ENCODE measurements at regions not wholly inside any gene's neighbourhood (a gene's known extent, or its start where the extent isn't known, plus 50 kb on each side); places are given as distances from the start of the nearest gene placed in this dataset.
A peak's percentile ranks its signal among the peaks of the same experiment; 100 is the strongest.

GRCh38 chr18:43825768-43826167 is 548.5 kb upstream of the SYT4 start:
- no peak for ATAC-seq
- H3K4me3 ChIP-seq, result no peak overlapping the region
- H3K36me3 ChIP-seq (ENCODE audit: low read depth), result no peaks in the 10 kb centered on the region
- DNase-seq, result no peak
- H3K9me3 ChIP-seq, result no peaks in the 10 kb centered on the region
- no peak for TF ChIP-seq CTCF (IDR thresholded peaks at IDR 0.05)
- intact Hi-C loops (cut with DNase I, micrococcal nuclease), result no loop called here
- H3K4me1 ChIP-seq (ENCODE audit: low read depth), result no peaks in the 10 kb centered on the region

GRCh38 chr18:43826215-43826614 is 548.9 kb upstream of the SYT4 start:
- ATAC-seq, result no peak
- intact Hi-C loops (cut with DNase I, micrococcal nuclease), result no loop called here
- DNase-seq, result no peak

GRCh38 chr18:43827311-43827710 is 550.0 kb upstream of the SYT4 start:
- ATAC-seq, result no peak
- TF ChIP-seq CTCF (IDR thresholded peaks at IDR 0.05), result no peak
- intact Hi-C loops (cut with DNase I, micrococcal nuclease), result no loop called here

More at GRCh38 chr18:43826215-43826614, 548.9 kb upstream of the SYT4 start:
- no peak overlapping the region for H3K4me3 ChIP-seq
- no peak for TF ChIP-seq CTCF (IDR thresholded peaks at IDR 0.05)
- no peaks in the 10 kb centered on the region for H3K4me1 ChIP-seq (ENCODE audit: low read depth)
- no peaks in the 10 kb centered on the region for H3K9me3 ChIP-seq
- H3K36me3 ChIP-seq (ENCODE audit: low read depth), result no peaks in the 10 kb centered on the region

GRCh38 chr18:43830303-43830702 is 553.0 kb upstream of the SYT4 start:
- DNase-seq, result no peak
- Histone ChIP-seq H3K4me3 (no peak overlapping the region), H3K9me3 (no peaks in the 10 kb centered on the region), H3K36me3 (ENCODE audit: low read depth) (no peaks in the 10 kb centered on the region), H3K4me1 (ENCODE audit: low read depth) (no peaks in the 10 kb centered on the region)
- intact Hi-C loops (cut with DNase I, micrococcal nuclease), result no loop called here
- ATAC-seq, result no peak
- no peak for TF ChIP-seq CTCF (IDR thresholded peaks at IDR 0.05)

More at GRCh38 chr18:43827311-43827710, 550.0 kb upstream of the SYT4 start:
- DNase-seq, result no peak
- Histone ChIP-seq H3K4me3 (no peak overlapping the region), H3K9me3 (no peaks in the 10 kb centered on the region), H3K4me1 (ENCODE audit: low read depth) (no peaks in the 10 kb centered on the region), H3K36me3 (ENCODE audit: low read depth) (no peaks in the 10 kb centered on the region)

GRCh38 chr18:43830947-43831346 is 553.7 kb upstream of the SYT4 start:
- TF ChIP-seq CTCF (IDR thresholded peaks at IDR 0.05), result no peak
- no peak for DNase-seq
- intact Hi-C loops (cut with DNase I, micrococcal nuclease), result no loop called here

GRCh38 chr18:43846299-43846698 is 569.0 kb upstream of the SYT4 start:
- ATAC-seq (no peak), DNase-seq (no peak)
- TF ChIP-seq CTCF (IDR thresholded peaks at IDR 0.05), result no peak
- intact Hi-C loops (cut with DNase I, micrococcal nuclease), result no loop called here
- Histone ChIP-seq H3K4me1 (ENCODE audit: low read depth) (no peaks in the 10 kb centered on the region), H3K9me3 (no peaks in the 10 kb centered on the region), H3K4me3 (no peak overlapping the region), H3K36me3 (ENCODE audit: low read depth) (no peaks in the 10 kb centered on the region)

More at GRCh38 chr18:43830947-43831346, 553.7 kb upstream of the SYT4 start:
- H3K4me1 ChIP-seq (ENCODE audit: low read depth), result no peaks in the 10 kb centered on the region
- H3K9me3 ChIP-seq, result no peaks in the 10 kb centered on the region
- peak; percentile 9 for ATAC-seq
- H3K36me3 ChIP-seq (ENCODE audit: low read depth), result no peaks in the 10 kb centered on the region
- no peak overlapping the region for H3K4me3 ChIP-seq
